CD4-positive, alpha-beta T cell treated with Interleukin-1 beta for 1 hour (primary cell): ENCODE measurements at regions not wholly inside any gene's neighbourhood (a gene's known extent, or its start where the extent isn't known, plus 50 kb on each side); places are given as distances from the start of the nearest gene placed in this dataset.

ENCODE experiments used
- DNase-seq, 2 donors: peaks; one replicate each; pipeline ENCODE4 v3.0.0-alpha.2; 2020 to 2022

GRCh38 chr14:31944256-31945073 lies 132.6 kb upstream of the ARHGAP5 start:
- DNase-seq: peak in 1 of 2 donors; percentile 21

DNA sequence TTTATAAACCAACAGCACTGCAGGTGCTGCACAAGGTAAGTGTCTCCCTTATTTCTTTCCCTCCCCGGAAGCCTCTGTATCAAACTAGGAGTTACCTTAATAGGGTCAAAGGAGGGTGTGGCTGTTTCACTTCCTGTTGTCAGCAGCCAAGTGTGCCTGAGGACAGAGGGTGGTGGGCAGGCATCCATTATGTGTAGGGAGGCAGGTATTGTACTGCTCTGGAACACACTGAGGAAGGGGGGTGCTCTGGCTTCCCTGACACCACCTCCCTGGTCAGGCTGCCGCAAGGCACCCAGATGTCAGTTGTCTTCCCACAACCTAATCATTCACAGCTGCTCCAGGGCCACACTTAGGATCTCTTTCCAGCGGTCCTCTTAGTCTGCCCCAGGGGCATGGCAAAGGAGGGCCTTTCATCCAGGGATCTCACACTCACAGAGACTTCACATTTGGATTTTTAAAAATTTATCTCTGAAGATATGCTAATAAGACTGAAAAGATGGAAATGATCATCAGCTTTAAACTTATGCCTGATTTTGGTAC lies 132.0 kb upstream of the ARHGAP5 start:
- DNase-seq: peak; percentile 31 to 57

- DNase-seq: no peak
Measured at GRCh38 chr14:31945701-31946100, 131.4 kb upstream of the ARHGAP5 start.

DNA sequence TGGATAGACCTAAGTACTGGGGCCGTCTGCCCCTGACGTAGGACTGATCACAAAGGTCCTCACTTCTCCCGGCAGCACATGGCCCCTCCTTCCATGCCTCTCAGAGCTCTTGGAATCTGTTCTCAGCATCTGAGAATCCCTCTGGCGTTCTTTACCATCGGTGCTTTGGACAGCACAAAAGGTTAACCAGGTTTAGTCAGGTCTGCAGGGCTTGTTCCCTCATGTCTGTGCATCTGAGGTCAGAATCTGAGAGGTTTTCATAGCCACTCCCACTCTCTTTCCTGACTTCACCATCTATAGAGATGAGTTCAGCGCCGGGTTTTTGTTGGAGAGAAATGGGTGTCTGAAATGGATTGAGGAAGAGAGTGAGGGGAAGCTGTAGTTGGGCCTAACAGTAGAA lies 130.0 kb upstream of the ARHGAP5 start:
- no peak for DNase-seq

- DNase-seq: no peak
Measured at GRCh38 chr14:31947680-31948595, 129.2 kb upstream of the ARHGAP5 start.

- no peak for DNase-seq
Measured at GRCh38 chr14:31949709-31950108, 127.4 kb upstream of the ARHGAP5 start.

DNA sequence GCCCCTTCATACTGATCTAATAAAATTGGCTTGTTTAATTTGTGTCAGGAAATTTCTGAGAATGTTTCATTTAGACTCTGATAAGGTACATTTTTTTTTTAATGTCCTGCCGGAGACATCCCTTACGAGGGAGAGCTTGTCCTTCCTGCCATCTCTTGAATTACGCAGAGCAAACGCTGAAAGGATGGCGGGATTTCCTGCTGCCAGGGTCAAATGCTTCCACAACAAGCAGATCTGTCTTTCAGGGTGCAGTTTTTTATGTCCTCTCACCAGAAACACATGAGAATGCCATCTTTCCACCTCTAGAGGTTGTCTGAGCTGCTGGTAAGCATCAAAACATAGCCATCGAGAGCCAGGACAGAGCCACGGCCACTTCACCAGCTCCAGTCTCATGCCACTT lies 126.8 kb upstream of the ARHGAP5 start:
- DNase-seq: no peak

GRCh38 chr14:31950764-31951637 lies 126.1 kb upstream of the ARHGAP5 start:
- DNase-seq: no peak

DNA sequence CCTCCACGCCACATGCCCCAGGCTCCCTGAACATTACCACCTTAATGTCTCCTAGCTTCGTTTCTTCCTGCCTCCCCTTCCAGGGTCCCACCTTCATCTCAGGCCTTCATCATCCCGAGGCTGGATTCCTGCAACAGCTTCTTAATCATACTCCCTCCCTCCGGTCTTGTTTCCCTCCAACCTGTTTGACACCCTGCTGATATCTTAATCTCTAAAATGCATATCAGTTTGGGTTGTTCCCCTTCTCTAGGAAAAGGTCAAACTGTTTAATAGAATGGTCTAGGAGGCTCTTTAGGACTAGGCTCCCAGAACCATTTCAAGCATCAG lies 125.5 kb upstream of the ARHGAP5 start:
- no peak for DNase-seq

DNA sequence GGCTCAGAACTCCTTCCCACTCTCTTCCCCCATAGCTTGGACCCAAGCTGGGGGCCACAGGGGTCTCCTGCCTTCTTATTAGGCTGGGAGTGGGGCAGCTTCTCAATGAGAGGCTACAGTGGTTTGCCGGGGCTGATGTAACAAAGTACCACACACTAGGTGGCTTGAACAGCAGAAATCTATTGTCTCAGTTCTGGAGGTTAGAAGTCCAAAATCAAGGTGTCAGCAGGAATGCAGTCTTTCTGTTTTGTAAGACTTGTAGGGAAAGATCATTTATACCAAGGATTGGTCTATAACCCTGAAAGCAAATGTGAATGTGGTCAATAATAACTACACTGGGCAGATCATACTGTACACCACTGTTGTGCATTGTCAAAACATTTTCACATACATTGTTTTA lies 124.5 kb upstream of the ARHGAP5 start:
- no peak for DNase-seq

- DNase-seq: no peak
Measured at GRCh38 chr14:31953210-31953609, 123.9 kb upstream of the ARHGAP5 start.

GRCh38 chr14:31954991-31955390 lies 122.1 kb upstream of the ARHGAP5 start:
- DNase-seq: no peak

DNA sequence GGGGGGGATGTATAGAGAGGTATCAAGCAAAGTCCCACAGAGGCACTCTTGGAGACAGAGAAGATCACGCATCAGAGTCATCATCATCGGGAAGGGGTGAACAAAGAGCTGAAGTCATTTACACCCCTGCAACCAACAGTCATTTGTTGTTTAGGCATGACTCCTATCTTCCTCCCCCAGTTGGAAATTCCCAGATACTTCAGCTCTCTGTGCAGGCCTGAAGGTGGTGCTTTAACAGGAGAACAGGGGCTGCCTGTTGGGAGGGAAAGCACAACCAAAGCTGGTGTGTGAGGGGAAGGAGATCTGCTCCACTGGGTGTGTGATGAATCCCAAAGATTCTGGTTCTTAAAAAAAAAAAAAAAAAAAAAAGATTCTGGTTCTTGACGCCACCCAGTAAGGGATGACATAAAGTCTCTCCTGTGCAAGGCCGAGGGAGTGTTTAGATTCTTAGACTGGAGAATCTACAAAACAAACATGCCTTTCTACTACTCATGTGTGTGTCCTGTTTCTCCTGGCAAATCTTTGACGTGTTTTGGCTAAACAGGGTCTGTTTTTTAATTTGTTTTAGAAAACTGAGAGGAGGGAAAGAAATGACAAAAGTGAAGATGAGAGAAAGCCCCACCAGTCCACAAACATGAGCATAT lies 121.0 kb upstream of the ARHGAP5 start:
- no peak for DNase-seq

GRCh38 chr14:31957565-31957964 lies 119.5 kb upstream of the ARHGAP5 start:
- DNase-seq: no peak

DNA sequence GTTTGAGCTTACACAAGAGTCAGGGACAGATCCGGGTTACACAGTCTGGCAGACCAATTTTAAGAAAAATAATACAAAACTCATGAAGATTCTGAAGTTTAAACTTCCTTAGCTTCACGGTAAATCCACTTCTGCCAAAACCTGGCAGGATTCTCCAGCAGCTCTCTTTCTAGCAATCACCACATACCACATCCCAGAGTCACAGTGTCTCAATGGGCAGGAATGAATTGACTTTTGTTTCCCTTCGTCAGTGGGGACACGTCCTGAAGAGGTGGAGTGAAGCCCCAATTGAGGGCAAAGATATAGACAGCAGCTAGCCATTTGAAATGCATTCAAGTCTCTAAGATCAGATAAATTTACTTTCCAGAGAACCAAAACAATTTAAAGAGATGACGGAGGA lies 117.1 kb upstream of the ARHGAP5 start:
- no peak for DNase-seq

DNA sequence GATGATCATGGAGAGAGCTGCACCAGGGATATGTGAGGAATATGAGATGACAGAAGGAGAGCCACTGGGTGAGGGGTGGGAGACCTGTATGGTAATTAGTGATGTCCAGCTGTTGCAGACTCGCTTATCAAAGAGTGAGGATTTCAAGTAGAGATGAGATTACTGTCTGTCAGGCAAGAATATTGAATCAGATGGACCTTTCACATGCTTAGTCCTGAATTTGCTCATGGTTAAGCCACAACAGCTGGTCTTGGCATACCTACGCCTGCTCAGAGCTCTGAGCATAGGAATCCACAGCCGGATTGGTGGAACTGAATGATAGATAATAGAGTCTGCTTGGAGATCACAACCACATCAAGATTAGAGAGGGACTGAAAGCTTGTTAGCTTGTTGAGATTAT lies 115.2 kb upstream of the ARHGAP5 start:
- no peak for DNase-seq

- DNase-seq: no peak
Measured at GRCh38 chr14:31962920-31963319, 114.2 kb upstream of the ARHGAP5 start.

DNA sequence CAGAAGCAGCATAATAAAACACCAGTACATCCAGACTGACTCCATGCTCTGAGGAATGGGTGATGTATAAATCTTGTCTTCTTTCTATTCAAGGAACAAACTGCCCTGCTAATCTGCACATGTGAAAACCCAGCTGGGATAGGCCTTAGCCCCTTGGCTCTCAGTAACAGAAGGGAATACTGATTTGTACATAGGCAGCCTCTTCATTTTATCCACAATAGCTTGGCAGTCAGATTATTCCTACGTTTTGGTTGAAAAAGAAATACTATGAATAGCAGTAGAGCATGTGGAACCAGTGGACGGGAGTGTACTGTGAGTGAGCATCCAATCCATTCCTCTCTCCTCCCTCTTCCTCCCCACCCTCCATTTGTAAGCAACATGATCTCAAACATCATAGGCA lies 113.5 kb upstream of the ARHGAP5 start:
- no peak for DNase-seq

GRCh38 chr14:31964490-31964889 lies 112.6 kb upstream of the ARHGAP5 start:
- DNase-seq: no peak

DNA sequence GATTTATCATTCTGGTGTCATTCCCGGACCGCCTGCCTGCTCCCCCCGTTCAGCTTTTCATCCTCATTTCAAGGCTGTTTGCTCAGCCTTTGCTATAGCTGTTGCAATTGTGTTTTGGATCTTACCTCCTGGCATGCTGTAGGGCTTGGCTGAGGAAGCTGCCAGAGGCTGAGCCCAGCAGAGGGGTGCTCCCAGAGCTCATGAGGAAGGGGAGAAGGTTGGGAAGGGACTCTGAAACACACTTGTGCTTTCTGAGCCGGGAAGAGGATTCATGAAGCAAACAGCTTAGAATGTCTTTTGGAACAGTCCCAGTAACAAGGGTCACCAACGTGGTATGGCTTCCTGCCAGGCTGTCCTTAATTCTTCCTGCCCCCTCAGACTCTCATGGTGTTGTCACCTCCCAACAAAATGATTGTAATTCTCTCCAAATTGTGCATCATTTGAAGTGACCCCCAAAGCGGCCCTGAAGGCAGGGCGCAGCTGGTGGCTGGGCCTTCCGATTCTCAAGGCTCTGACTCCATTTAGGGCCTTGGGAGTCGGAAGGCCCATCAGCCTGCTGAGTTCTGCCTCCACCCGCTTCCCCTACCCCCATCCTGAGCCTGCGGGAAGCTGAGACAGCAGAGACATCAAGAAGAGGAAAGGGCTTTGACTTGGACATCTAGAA lies 111.9 kb upstream of the ARHGAP5 start:
- DNase-seq: no peak

DNA sequence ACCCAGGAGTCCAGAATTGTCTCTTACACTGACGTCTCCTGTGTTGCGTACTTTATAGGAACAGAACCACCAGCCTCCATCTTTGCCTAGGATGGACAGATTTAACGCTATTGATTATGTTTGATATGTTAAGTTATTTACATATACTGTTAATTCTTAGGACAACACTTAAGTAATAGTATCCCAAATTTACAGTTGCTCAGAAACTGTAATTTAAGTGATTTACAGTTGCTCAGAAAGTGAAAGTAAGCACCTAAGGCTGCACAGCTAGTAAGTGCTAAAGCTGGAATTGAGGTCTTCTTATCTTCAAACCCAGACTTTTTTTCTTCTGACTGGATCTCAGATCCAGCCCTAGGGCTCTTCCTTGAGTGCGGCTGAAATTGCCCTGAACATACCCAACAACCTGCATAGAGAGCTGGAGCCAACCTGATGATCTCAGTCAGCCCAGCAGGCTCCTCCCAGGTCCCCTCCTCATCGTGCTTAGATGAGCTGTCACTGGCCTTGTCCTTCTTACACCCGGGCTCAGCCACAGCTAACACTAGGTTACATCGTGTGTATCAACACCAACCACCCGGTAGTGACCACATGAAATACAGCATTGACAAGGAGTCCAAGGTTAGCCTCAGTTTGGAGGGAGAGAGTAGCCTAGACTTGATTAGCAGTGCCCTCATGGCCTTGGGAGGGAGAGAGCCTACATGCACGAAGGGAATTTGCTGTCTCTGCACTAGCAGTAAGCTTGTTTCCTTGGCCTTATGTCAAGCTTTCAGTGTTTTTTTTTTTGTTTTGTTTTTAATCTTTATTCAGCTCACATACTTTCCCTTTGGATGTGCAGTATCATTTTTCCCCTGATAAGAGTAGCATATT lies 111.1 kb upstream of the ARHGAP5 start:
- DNase-seq: no peak
